ENCODE measurements at regions not wholly inside any gene's neighbourhood (a gene's known extent, or its start where the extent isn't known, plus 50 kb on each side); places are given as distances from the start of the nearest gene placed in this dataset.

GRCh38 chr4:110357521-110357920 lies 118.4 kb upstream of the ENPEP start:
- no peak for TF ChIP-seq FOXP2 (optimal IDR thresholded peaks at IDR 0.05; ENCODE audit: borderline replicate concordance, extremely low read depth, extremely low read length, insufficient read depth)
- no peak for TF ChIP-seq POLR2AphosphoS5 (IDR thresholded peaks at IDR 0.05; ENCODE audit: low read depth, low read length)

Measured in PFSK-1 (cell line).